Adrenal gland (tissue), 5 donors: ENCODE measurements at regions not wholly inside any gene's neighbourhood (a gene's known extent, or its start where the extent isn't known, plus 50 kb on each side); places are given as distances from the start of the nearest gene placed in this dataset.

Source experiments
- POLR2A ChIP-seq, 2 donors: fragments of 450-650 bp; IDR thresholded peaks; one replicate each; pipeline ENCODE4 v1.6.1; 2017; ENCODE audit warnings: antibody characterized with exemption in 2 of 2, mild to moderate bottlenecking in 2 of 2, moderate library complexity in 1 of 2
- TF ChIP-seq, protein P1 (sequence below), 6 experiments: fragments of 450-650 bp in 4 of 6; fragments of 200-600 bp in 2 of 6; sonication (generic) in 1 of 6; IDR thresholded peaks; 1 replicate in 5 of 6; 2 replicates in 1 of 6; pipeline versions ENCODE4 v1.5.1 to v1.8.0; 2016 to 2021; ENCODE audit warnings: antibody characterized with exemption in 6 of 6, mild to moderate bottlenecking in 2 of 6, moderate library complexity in 1 of 6
- donor health status: DM: no; HTN: no; CAD: no.

DNA sequence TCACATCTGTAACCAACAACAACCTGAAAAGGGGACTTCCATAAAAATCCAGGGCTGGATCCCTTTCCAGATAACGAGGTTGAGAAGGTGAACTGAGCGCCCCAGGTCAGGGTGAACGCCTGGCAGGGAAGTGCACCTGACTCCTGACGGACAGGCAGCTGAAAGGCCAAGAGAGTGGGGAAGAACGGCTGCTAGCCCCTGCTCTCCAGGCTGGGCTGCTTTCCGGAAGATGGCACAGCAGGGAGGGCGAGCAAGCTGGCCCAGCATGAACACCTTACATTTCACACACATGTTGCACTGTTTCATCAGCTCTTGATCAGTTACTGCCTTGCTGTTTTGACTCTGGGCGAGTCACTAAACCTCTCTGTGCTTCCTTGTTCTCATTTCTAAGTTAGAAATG lies 127.2 kb upstream of the IQSEC1 start:
- TF ChIP-seq, protein P1, sequence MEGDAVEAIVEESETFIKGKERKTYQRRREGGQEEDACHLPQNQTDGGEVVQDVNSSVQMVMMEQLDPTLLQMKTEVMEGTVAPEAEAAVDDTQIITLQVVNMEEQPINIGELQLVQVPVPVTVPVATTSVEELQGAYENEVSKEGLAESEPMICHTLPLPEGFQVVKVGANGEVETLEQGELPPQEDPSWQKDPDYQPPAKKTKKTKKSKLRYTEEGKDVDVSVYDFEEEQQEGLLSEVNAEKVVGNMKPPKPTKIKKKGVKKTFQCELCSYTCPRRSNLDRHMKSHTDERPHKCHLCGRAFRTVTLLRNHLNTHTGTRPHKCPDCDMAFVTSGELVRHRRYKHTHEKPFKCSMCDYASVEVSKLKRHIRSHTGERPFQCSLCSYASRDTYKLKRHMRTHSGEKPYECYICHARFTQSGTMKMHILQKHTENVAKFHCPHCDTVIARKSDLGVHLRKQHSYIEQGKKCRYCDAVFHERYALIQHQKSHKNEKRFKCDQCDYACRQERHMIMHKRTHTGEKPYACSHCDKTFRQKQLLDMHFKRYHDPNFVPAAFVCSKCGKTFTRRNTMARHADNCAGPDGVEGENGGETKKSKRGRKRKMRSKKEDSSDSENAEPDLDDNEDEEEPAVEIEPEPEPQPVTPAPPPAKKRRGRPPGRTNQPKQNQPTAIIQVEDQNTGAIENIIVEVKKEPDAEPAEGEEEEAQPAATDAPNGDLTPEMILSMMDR (IDR thresholded peaks at IDR 0.05) = no peak
- TF ChIP-seq POLR2A (IDR thresholded peaks at IDR 0.05) = no peak
